ENCODE measurements at regions not wholly inside any gene's neighbourhood (a gene's known extent, or its start where the extent isn't known, plus 50 kb on each side); places are given as distances from the start of the nearest gene placed in this dataset.

GRCh38 chr20:63085151-63085861, 78.5 kb upstream of the BHLHE23 start:
- no peak for TF ChIP-seq CTCF (IDR thresholded peaks at IDR 0.05; ENCODE audit: insufficient read depth, low read length, poor library complexity, severe bottlenecking)
- no peak for TF ChIP-seq EZH2phosphoT487 (conservative IDR thresholded peaks at IDR 0.05; ENCODE audit: low read length)
